ENCODE measurements at regions not wholly inside any gene's neighbourhood (a gene's known extent, or its start where the extent isn't known, plus 50 kb on each side); places are given as distances from the start of the nearest gene placed in this dataset.

DNA sequence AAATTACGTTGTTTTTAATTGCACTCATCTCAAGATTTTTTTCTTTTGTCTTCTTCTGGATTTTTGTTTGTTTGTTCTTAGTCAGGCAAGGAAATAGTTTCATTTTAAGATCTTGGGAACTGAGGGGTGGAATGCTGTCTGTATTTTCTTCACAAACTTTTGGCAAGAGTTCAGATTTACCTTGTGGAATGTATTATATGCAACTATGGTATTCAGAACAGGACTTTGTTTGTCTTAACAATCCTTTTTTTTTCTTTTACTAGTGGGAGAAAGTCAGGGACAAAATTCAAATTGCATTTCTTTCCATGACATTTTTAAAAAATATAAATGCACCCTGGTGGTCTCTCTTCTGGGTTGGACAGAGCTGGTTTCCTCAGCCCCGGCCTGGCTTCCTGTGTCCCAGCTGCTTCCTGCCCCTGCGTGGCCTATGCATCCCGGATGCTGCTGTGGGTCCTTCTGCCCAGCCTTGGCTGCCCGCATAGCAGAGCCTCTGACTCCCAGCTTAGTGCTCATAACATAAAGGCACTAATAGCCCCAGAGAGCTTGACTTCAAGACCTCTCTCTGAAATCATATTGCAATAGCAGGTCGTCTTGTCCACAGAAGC, 520.7 kb downstream of the QKI start:
- Histone ChIP-seq H3K4me1 (peaks cover 0 to 13% (median 0%) of the 10 kb centered on the region in 4 donors), H3K9me3 (no peaks in the 10 kb centered on the region), H3K27ac (replicated peaks in 1 of 4) (no peak overlapping the region), H3K36me3 (no peaks in the 10 kb centered on the region), H3K4me3 (no peak overlapping the region), H3K27me3 (no peaks in the 10 kb centered on the region)
- WGBS: 53% methylated on average over 6 of the region's 6 CpGs
- DNase-seq (ENCODE audit: extremely low spot score): no peak
- no peak for TF ChIP-seq CTCF (IDR thresholded peaks at IDR 0.05)
- no peak for TF ChIP-seq POLR2A (IDR thresholded peaks at IDR 0.05; ENCODE audit: low read depth)
- TF ChIP-seq EP300 (IDR thresholded peaks at IDR 0.05): no peak
- TF ChIP-seq POLR2AphosphoS5 (IDR thresholded peaks at IDR 0.05): no peak
- intact Hi-C loops (cut with DNase I): no loop called here

DNA sequence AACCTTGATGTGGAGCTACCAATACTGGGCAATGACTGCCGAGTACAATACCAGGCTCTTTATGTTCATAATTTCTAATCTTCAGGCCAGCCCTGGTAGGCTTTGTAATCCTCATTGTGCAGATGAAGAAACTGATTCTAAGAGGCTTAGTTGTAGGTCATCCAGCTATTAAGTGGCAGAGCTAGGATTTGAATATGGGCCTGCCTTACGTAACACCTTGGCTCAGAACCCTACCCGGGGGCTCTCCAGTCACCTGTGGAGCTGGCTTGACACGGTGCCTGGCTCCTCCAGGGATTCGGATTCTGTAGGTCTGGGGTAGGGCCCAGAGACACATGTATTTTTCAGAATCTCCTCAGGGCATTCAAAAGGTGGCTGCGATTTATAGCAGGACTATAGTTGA, 515.5 kb downstream of the QKI start:
- Histone ChIP-seq H3K4me1 (peaks cover 0 to 4% (median 1%) of the 10 kb centered on the region in 4 donors), H3K36me3 (no peaks in the 10 kb centered on the region), H3K27me3 (no peaks in the 10 kb centered on the region), H3K9me3 (no peaks in the 10 kb centered on the region), H3K27ac (replicated peaks in 1 of 4) (no peak overlapping the region), H3K4me3 (no peak overlapping the region)
- 89% methylated on average over 6 of the region's 6 CpGs for WGBS
- no peak for DNase-seq (ENCODE audit: extremely low spot score)
- intact Hi-C loops (cut with DNase I): no loop called here
- TF ChIP-seq EP300 (IDR thresholded peaks at IDR 0.05): no peak
- TF ChIP-seq POLR2A (IDR thresholded peaks at IDR 0.05; ENCODE audit: low read depth): no peak
- TF ChIP-seq CTCF (IDR thresholded peaks at IDR 0.05): no peak
- TF ChIP-seq POLR2AphosphoS5 (IDR thresholded peaks at IDR 0.05): no peak

DNA sequence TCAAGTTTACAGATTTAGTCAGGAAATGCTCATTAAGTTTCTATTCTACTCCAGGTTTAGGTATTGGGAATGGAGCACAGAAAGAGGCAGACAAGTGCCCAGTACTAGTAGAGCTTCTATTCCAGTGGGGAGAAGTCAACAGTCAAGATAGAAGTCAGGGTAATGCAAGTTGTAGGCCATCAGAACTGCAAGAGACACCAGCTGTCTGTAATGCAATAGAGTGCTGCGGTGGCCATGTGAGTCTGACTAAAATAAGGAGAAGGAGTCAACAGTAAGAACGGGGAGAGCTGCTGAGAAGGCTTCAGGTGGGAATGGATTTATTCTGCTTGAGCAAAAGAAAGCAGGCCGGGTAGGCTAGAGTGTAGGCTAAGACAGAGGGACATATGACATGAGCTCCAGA, 515.0 kb downstream of the QKI start:
- Histone ChIP-seq H3K36me3 (no peaks in the 10 kb centered on the region), H3K4me3 (no peak overlapping the region), H3K27ac (replicated peaks in 1 of 4) (no peak overlapping the region), H3K27me3 (no peaks in the 10 kb centered on the region), H3K4me1 (peaks cover 0 to 4% (median 1%) of the 10 kb centered on the region in 4 donors), H3K9me3 (no peaks in the 10 kb centered on the region)
- TF ChIP-seq EP300 (IDR thresholded peaks at IDR 0.05): no peak
- TF ChIP-seq POLR2AphosphoS5 (IDR thresholded peaks at IDR 0.05): no peak
- no peak for TF ChIP-seq POLR2A (IDR thresholded peaks at IDR 0.05; ENCODE audit: low read depth)
- TF ChIP-seq CTCF (IDR thresholded peaks at IDR 0.05): no peak
- DNase-seq (ENCODE audit: extremely low spot score): no peak
- intact Hi-C loops (cut with DNase I): no loop called here
- WGBS: 94% methylated on average over 3 of the region's 3 CpGs

DNA sequence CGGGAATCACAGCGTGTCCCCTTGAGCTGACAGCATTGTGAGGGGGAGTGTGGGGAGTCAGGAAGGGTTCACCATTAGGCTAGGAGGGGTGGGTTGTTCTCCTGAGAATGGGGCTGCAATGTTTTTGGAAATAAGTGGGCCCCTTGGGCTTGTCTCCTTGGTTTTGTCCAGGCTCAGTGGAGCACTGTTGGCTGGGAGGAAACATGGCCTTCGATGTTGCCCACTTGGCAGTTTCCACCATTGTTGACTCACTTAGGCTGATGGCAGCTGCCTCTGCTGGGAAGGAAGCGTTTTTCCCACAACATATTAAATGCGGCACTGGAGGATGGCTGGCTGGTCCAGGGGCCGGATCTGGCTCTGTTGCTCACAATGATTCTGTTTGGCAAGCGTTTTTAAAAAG, 512.1 kb downstream of the QKI start:
- Histone ChIP-seq H3K27ac (replicated peaks in 1 of 4) (peak overlapping the region in 1 of 4 donors; percentile 1), H3K4me1 (peaks cover 0 to 4% (median 1%) of the 10 kb centered on the region in 4 donors), H3K9me3 (no peaks in the 10 kb centered on the region), H3K36me3 (no peaks in the 10 kb centered on the region), H3K27me3 (no peaks in the 10 kb centered on the region), H3K4me3 (no peak overlapping the region)
- 69% methylated on average over 7 of the region's 7 CpGs for WGBS
- no peak for DNase-seq (ENCODE audit: extremely low spot score)
- TF ChIP-seq POLR2AphosphoS5 (IDR thresholded peaks at IDR 0.05) (no peak), CTCF (IDR thresholded peaks at IDR 0.05) (no peak), EP300 (IDR thresholded peaks at IDR 0.05) (no peak), POLR2A (IDR thresholded peaks at IDR 0.05; ENCODE audit: low read depth) (no peak)
- intact Hi-C loops (cut with DNase I): no loop called here

DNA sequence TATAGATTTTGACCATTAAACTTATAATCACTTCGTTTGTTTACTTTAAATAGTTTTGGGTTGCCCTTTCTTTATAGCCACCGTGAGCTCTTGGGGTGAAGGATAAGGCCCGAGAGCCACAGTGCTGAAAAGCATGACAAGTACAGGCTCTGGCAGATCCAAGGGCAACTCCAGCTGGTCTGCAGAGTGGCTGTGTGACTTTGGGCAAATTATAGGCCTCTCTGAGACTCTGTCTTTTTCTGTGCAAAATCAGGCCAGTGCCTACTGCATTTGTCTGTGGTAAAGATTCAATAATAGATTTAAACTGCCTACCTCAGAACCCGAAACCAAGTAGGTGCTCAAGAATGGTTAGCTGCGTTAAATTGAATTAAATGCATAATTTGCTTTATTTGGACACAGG, 511.3 kb downstream of the QKI start:
- intact Hi-C loops (cut with DNase I): no loop called here
- Histone ChIP-seq H3K27ac (replicated peaks in 1 of 4) (no peak overlapping the region), H3K9me3 (no peaks in the 10 kb centered on the region), H3K4me3 (no peak overlapping the region), H3K36me3 (no peaks in the 10 kb centered on the region), H3K4me1 (peaks cover 0 to 4% (median 1%) of the 10 kb centered on the region in 4 donors), H3K27me3 (no peaks in the 10 kb centered on the region)
- no peak for TF ChIP-seq CTCF (IDR thresholded peaks at IDR 0.05)
- TF ChIP-seq POLR2A (IDR thresholded peaks at IDR 0.05; ENCODE audit: low read depth): no peak
- TF ChIP-seq EP300 (IDR thresholded peaks at IDR 0.05): no peak
- no peak for TF ChIP-seq POLR2AphosphoS5 (IDR thresholded peaks at IDR 0.05)
- 90% methylated on average over 5 of the region's 5 CpGs for WGBS
- DNase-seq (ENCODE audit: extremely low spot score): no peak

Data from esophagus muscularis mucosa (tissue), 4 donors.